ENCODE measurements at regions not wholly inside any gene's neighbourhood (a gene's known extent, or its start where the extent isn't known, plus 50 kb on each side); places are given as distances from the start of the nearest gene placed in this dataset.

DNA sequence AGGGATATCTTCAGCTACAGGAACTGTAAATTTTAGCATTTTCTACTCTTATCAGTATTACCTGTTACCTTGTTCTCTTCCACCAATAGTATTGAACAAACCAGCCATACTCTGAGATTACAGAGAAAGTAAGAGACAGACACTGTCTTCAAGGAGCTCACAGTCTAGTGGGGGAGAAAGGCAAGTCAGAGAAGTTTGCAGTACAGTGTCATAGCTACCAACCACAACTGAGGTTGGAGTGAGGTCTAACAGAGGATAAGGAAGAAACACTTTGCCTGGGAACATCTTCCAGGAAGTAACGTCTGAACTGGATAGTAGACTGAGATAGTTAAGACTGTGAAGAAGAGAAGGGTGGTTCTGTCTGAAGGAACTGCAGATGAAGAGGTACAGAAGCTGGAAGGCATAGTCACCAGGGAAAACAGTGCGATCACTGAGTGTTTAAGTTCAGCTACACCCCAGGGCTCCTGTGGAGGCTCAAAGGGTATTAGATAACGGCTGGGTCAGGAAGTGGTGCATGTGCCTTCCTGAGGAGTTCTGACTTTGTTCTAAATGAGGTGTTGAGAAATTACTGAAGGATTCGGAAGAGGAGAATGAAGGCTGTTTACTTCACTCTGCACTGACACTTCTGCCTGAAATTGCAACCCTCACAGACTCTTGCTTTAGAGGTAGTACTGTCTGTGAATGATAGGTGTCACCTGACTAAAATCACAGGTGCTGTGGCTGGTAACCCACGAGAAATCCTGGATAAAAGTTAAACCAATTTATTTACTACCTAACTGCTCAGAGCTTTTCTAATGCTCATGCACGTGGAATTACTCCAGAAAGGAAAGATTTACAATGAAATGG, 841.6 kb downstream of the MAT2B start:
- TF ChIP-seq, protein P1, sequence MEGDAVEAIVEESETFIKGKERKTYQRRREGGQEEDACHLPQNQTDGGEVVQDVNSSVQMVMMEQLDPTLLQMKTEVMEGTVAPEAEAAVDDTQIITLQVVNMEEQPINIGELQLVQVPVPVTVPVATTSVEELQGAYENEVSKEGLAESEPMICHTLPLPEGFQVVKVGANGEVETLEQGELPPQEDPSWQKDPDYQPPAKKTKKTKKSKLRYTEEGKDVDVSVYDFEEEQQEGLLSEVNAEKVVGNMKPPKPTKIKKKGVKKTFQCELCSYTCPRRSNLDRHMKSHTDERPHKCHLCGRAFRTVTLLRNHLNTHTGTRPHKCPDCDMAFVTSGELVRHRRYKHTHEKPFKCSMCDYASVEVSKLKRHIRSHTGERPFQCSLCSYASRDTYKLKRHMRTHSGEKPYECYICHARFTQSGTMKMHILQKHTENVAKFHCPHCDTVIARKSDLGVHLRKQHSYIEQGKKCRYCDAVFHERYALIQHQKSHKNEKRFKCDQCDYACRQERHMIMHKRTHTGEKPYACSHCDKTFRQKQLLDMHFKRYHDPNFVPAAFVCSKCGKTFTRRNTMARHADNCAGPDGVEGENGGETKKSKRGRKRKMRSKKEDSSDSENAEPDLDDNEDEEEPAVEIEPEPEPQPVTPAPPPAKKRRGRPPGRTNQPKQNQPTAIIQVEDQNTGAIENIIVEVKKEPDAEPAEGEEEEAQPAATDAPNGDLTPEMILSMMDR (IDR thresholded peaks at IDR 0.05), result no peak

GRCh38 chr5:164350236-164350635, 844.8 kb downstream of the MAT2B start:
- TF ChIP-seq, protein P1 (IDR thresholded peaks at IDR 0.05), result no peak

DNA sequence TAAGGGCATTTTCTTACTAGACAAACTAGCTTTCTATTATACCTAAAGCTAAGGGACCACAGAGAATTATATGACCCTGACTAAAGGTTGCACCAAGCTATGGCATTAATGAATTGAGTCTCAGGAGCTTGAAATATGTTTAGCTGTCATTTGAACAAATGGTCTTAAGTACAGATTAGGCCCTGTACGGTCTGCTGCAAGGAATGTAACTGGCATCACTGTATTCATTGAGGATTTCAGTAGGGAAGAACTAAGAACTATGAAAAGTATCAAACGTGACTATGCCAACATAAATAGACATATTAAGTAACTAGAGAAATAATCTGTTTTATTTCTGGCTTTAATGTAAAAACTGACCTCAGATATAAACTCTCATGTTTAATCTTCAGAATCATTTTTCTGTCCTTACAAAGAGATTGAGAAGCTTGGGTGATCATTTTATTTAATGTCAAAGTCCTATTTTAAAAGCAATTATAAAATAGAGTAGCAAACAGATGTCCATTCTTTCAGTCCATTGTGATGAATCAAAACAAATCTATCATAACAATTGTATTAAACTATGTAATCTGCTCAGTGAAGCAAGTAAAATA, 845.9 kb downstream of the MAT2B start:
- TF ChIP-seq, protein P1 (IDR thresholded peaks at IDR 0.05), result no peak

DNA sequence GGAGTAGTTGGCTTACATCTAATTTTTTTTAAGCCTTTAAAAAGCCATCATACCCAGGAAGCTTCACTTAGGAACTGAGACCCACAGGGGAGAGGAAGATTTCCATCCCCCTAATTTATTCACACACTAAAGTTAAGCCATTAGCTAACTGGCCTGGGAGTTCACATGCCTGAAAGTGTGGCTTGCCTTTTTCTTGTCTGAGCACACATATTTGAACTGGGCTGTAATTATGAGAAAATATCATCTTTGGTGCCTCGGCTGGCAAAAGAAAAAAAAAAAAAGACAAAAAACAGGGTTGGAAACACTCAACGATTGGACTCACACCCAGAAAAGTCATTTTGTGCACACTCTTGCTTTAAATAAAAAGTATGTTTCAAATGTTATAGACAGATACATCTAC, 847.3 kb downstream of the MAT2B start:
- TF ChIP-seq, protein P1 (IDR thresholded peaks at IDR 0.05), result no peak

DNA sequence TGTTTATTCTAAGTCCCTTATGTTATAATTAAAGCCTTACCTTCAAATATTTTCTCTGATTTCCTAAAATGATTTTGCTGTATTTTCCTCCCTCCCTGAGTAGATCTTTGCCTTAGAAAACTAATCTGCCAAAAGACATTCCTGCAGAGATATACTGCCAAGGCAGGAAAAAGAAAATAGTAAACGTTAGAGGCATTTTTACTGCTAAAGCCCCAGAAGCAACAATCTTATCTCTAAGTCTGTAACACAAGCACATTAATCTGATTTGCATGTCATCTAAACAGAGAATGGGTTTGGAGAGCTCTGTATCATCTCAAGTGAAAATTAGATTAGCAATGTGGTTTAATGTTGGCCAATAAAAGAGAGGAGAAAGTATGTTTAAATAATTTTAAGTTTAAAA, 847.7 kb downstream of the MAT2B start:
- TF ChIP-seq, protein P1 (IDR thresholded peaks at IDR 0.05), result no peak

DNA sequence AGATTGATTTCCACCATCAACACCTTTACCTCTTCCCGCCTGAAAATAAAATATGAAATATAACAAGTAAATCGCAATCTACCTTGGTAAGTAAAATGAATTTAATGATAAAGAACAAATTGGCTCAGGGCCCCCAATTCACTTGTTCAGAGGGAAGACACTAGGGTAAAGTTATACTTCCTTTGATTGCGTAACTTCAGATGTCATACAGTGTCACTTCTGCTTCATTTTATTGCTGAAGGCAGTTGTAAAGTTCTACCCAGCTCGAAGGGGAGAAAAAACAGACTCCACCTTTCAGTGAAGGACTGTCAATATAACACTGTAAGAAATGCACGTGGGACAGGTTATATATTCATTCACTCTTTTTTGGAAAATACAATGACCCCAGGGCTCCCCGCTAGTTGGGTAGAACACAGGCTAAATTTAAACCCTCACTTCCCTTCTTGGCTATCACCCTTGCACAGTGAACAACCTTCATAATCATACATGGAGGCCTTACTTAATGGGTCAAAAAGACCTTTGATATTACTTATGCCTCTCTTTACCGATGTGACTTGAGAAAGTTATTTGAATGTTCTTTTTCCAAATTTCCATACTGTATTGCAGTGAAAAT, 848.8 kb downstream of the MAT2B start:
- TF ChIP-seq, protein P1 (IDR thresholded peaks at IDR 0.05), result no peak

GRCh38 chr5:164355267-164355830, 849.9 kb downstream of the MAT2B start:
- TF ChIP-seq, protein P1 (IDR thresholded peaks at IDR 0.05), result no peak

Measured in LNCAP (cell line).